Stimulated activated naive CD8-positive, alpha-beta T cell treated with anti-CD3 and anti-CD28 coated beads, Interleukin-15, amount 100 ng/mL, for 72 hours (primary cell): ENCODE measurements at regions not wholly inside any gene's neighbourhood (a gene's known extent, or its start where the extent isn't known, plus 50 kb on each side); places are given as distances from the start of the nearest gene placed in this dataset.
"Not testable (repeated sequence)": the region's sequence is repeated elsewhere in the genome, so short reads cannot be mapped to it uniquely, and the experiment has no call there.

Experiments
- ATAC-seq: fragments of 150-1000 bp; cut with Tn5 transposase; 2 replicates; pipeline ENCODE4 v1.10.0; 2021; ENCODE audit warnings: mild to moderate bottlenecking, moderate library complexity
- DNase-seq, 2 donors: peaks; one replicate each; pipeline ENCODE4 v3.0.0; 2021 to 2022
- H3K27ac Mint-ChIP-seq, 2 donors: one replicate each; pipeline ENCODE4 v1.8.0; 2022; ENCODE audit warnings: mild to moderate bottlenecking in 2 of 2, mixed read lengths in 2 of 2, moderate library complexity in 2 of 2
- H3K27me3 Mint-ChIP-seq: one replicate; pipeline ENCODE4 v1.8.0; 2022; ENCODE audit warnings: mixed read lengths
- H3K4me1 Mint-ChIP-seq: one replicate; pipeline ENCODE4 v1.8.0; 2022; ENCODE audit warnings: mild to moderate bottlenecking, mixed read lengths
- H3K4me3 Mint-ChIP-seq, 2 donors: one replicate each; pipeline ENCODE4 v1.8.0; 2022; ENCODE audit warnings: mild to moderate bottlenecking in 2 of 2, mixed read lengths in 2 of 2, moderate library complexity in 1 of 2
- H3K9me3 Mint-ChIP-seq, 2 donors: one replicate each; pipeline ENCODE4 v1.8.0; 2022; ENCODE audit warnings: mixed read lengths in 2 of 2

GRCh38 chr3:177411201-177411600 is 213.9 kb upstream of the TBL1XR1 start:
- DNase-seq, result no peak
- Mint-ChIP-seq H3K4me1 (peaks cover 21% of the 10 kb centered on the region), H3K27ac (no peak overlapping the region), H3K9me3 (peaks cover 4 to 8% of the 10 kb centered on the region in 2 donors), H3K4me3 (no peak overlapping the region), H3K27me3 (no peaks in the 10 kb centered on the region)
- ATAC-seq, result no peak

GRCh38 chr3:177412677-177413170 is 215.4 kb upstream of the TBL1XR1 start:
- H3K4me1 Mint-ChIP-seq, result peaks cover 29% of the 10 kb centered on the region
- DNase-seq, result not testable (repeated sequence)

GRCh38 chr3:177414093-177414492 is 216.8 kb upstream of the TBL1XR1 start:
- Mint-ChIP-seq H3K27me3 (no peaks in the 10 kb centered on the region), H3K9me3 (peaks cover 4 to 8% of the 10 kb centered on the region in 2 donors), H3K27ac (no peak overlapping the region), H3K4me3 (no peak overlapping the region), H3K4me1 (peaks cover 40% of the 10 kb centered on the region)
- DNase-seq (no peak), ATAC-seq (no peak)

More at GRCh38 chr3:177412677-177413170, 215.4 kb upstream of the TBL1XR1 start:
- H3K4me3 Mint-ChIP-seq, H3K27ac Mint-ChIP-seq, ATAC-seq, H3K9me3 Mint-ChIP-seq, H3K27me3 Mint-ChIP-seq: not testable (repeated sequence)

GRCh38 chr3:177418787-177419186 is 221.5 kb upstream of the TBL1XR1 start:
- peaks cover 70% of the 10 kb centered on the region for H3K4me1 Mint-ChIP-seq
- DNase-seq (no peak), ATAC-seq (peak; percentile 76)
- peaks cover 4 to 8% of the 10 kb centered on the region in 2 donors for H3K9me3 Mint-ChIP-seq
- no peaks in the 10 kb centered on the region for H3K27me3 Mint-ChIP-seq
- no peak overlapping the region for H3K27ac Mint-ChIP-seq
- no peak overlapping the region for H3K4me3 Mint-ChIP-seq

GRCh38 chr3:177419904-177420601 is 222.8 kb upstream of the TBL1XR1 start:
- peak overlapping the region; percentile 48 to 73 for H3K4me3 Mint-ChIP-seq
- peaks cover 4 to 7% of the 10 kb centered on the region in 2 donors for H3K9me3 Mint-ChIP-seq
- peaks cover 79% of the 10 kb centered on the region for H3K4me1 Mint-ChIP-seq
- ATAC-seq (peak; percentile 91), DNase-seq (peak; percentile 15 to 34)
- H3K27me3 Mint-ChIP-seq, result no peaks in the 10 kb centered on the region
- peak overlapping the region in 1 of 2 donors; percentile 63 for H3K27ac Mint-ChIP-seq

- H3K9me3 Mint-ChIP-seq, result no peaks in the 10 kb centered on the region
- ATAC-seq (no peak), DNase-seq (no peak)
- no peak overlapping the region for H3K27ac Mint-ChIP-seq
- H3K4me3 Mint-ChIP-seq, result peak overlapping the region in 1 of 2 donors; percentile 48
- H3K27me3 Mint-ChIP-seq, result no peaks in the 10 kb centered on the region
- peaks cover 73% of the 10 kb centered on the region for H3K4me1 Mint-ChIP-seq
Measured at GRCh38 chr3:177420651-177421480, 223.6 kb upstream of the TBL1XR1 start.

GRCh38 chr3:177421481-177421785 is 224.2 kb upstream of the TBL1XR1 start:
- no peak overlapping the region for H3K27ac Mint-ChIP-seq
- H3K4me3 Mint-ChIP-seq, result no peak overlapping the region
- peaks cover 77% of the 10 kb centered on the region for H3K4me1 Mint-ChIP-seq
- DNase-seq (no peak), ATAC-seq (no peak)
- H3K9me3 Mint-ChIP-seq, result no peaks in the 10 kb centered on the region
- no peaks in the 10 kb centered on the region for H3K27me3 Mint-ChIP-seq

GRCh38 chr3:177424521-177424920 is 227.2 kb upstream of the TBL1XR1 start:
- peaks cover 72% of the 10 kb centered on the region for H3K4me1 Mint-ChIP-seq
- no peaks in the 10 kb centered on the region for H3K27me3 Mint-ChIP-seq
- H3K9me3 Mint-ChIP-seq, result no peaks in the 10 kb centered on the region
- ATAC-seq (no peak), DNase-seq (no peak)
- H3K4me3 Mint-ChIP-seq, result no peak overlapping the region
- no peak overlapping the region for H3K27ac Mint-ChIP-seq

- Mint-ChIP-seq H3K9me3 (no peaks in the 10 kb centered on the region), H3K27me3 (no peaks in the 10 kb centered on the region), H3K4me3 (no peak overlapping the region), H3K27ac (no peak overlapping the region), H3K4me1 (peaks cover 67% of the 10 kb centered on the region)
- ATAC-seq (no peak), DNase-seq (no peak)
Measured at GRCh38 chr3:177425042-177425441, 227.8 kb upstream of the TBL1XR1 start.

- H3K27me3 Mint-ChIP-seq, result no peaks in the 10 kb centered on the region
- no peaks in the 10 kb centered on the region for H3K9me3 Mint-ChIP-seq
- H3K27ac Mint-ChIP-seq, result no peak overlapping the region
- peaks cover 54% of the 10 kb centered on the region for H3K4me1 Mint-ChIP-seq
- DNase-seq, result no peak
- no peak for ATAC-seq
- H3K4me3 Mint-ChIP-seq, result peak overlapping the region in 1 of 2 donors; percentile 29
Measured at GRCh38 chr3:177426106-177426877, 229.0 kb upstream of the TBL1XR1 start.

- Mint-ChIP-seq H3K4me1 (peaks cover 47% of the 10 kb centered on the region), H3K4me3 (peak overlapping the region; percentile 66 to 69), H3K9me3 (no peaks in the 10 kb centered on the region), H3K27me3 (no peaks in the 10 kb centered on the region), H3K27ac (peak overlapping the region; percentile 77 to 91)
- ATAC-seq (peak; percentile 98), DNase-seq (peak; percentile 47 to 81)
Measured at GRCh38 chr3:177426878-177427495, 229.7 kb upstream of the TBL1XR1 start.

GRCh38 chr3:177427540-177427939 is 230.3 kb upstream of the TBL1XR1 start:
- Mint-ChIP-seq H3K27me3 (no peaks in the 10 kb centered on the region), H3K27ac (peak overlapping the region; percentile 77 to 91), H3K4me3 (peak overlapping the region; percentile 66 to 69), H3K4me1 (peaks cover 44% of the 10 kb centered on the region), H3K9me3 (no peaks in the 10 kb centered on the region)
- DNase-seq, result peak in 1 of 2 donors; percentile 26
- ATAC-seq, result peak; percentile 60

- no peak overlapping the region for H3K27ac Mint-ChIP-seq
- H3K4me3 Mint-ChIP-seq, result no peak overlapping the region
- no peaks in the 10 kb centered on the region for H3K27me3 Mint-ChIP-seq
- DNase-seq, result no peak
- H3K4me1 Mint-ChIP-seq, result peaks cover 31% of the 10 kb centered on the region
- no peak for ATAC-seq
- no peaks in the 10 kb centered on the region for H3K9me3 Mint-ChIP-seq
Measured at GRCh38 chr3:177429079-177429478, 231.8 kb upstream of the TBL1XR1 start.

- no peaks in the 10 kb centered on the region for H3K27me3 Mint-ChIP-seq
- no peaks in the 10 kb centered on the region for H3K9me3 Mint-ChIP-seq
- no peak overlapping the region for H3K27ac Mint-ChIP-seq
- DNase-seq (no peak), ATAC-seq (no peak)
- no peak overlapping the region for H3K4me3 Mint-ChIP-seq
- peaks cover 27% of the 10 kb centered on the region for H3K4me1 Mint-ChIP-seq
Measured at GRCh38 chr3:177429771-177430170, 232.5 kb upstream of the TBL1XR1 start.

- Mint-ChIP-seq H3K4me1 (peaks cover 23% of the 10 kb centered on the region), H3K27ac (no peak overlapping the region), H3K4me3 (no peak overlapping the region), H3K27me3 (no peaks in the 10 kb centered on the region), H3K9me3 (no peaks in the 10 kb centered on the region)
- DNase-seq, result no peak
- ATAC-seq, result no peak
Measured at GRCh38 chr3:177430653-177431052, 233.4 kb upstream of the TBL1XR1 start.
